HCT116 (cell line): ENCODE measurements at regions not wholly inside any gene's neighbourhood (a gene's known extent, or its start where the extent isn't known, plus 50 kb on each side); places are given as distances from the start of the nearest gene placed in this dataset.

Source experiments
- ATAC-seq: fragments of 200-7000 bp; cut with Tn5 transposase; 2 replicates; pipeline ENCODE4 v1.9.1; 2020; ENCODE audit warnings: mild to moderate bottlenecking, moderate library complexity
- BruUV-seq: library from RNA; stranded (reverse); fragments of 400-500 nt; replicated peaks from 2 replicates; lab custom pipeline; 2021; lab: Mats Ljungman, UMichigan
- CTCF ChIA-PET: fragments of 300-600 bp; sonication (Branson Sonifier 250); formaldehyde crosslinking; loops from one replicate; lab custom pipeline; 2021; ENCODE audit warnings: antibody characterized with exemption; lab: Charles Lee
- POLR2A ChIA-PET: fragments of 300-600, 350-600 bp; sonication (Branson Sonifier 250); formaldehyde crosslinking; loops from one replicate; lab custom pipeline; 2021; ENCODE audit warnings: antibody characterized with exemption; lab: Charles Lee
- RAD21 ChIA-PET, 2 experiments: fragments of 300-600 bp; sonication (Branson Sonifier 250); formaldehyde crosslinking; loops; one replicate each; lab custom pipeline; 2023; ENCODE audit warnings: low total read pairs in 2 of 2; ENCODE audit not compliant: uncharacterized antibody in 2 of 2, unreplicated experiment in 2 of 2, low non-redundant PET in 1 of 2; lab: Charles Lee
- DNase-seq: peaks from one replicate; pipeline ENCODE4 v3.0.0-alpha.2; 2010; ENCODE audit warnings: low read depth, low spot score
- H2AFZ ChIP-seq: fragments of 200-600 bp; shearing (Covaris generic), sonication (generic); 2 replicates; pipeline ENCODE4 v1.6.1; 2017; ENCODE audit warnings: low read depth, mixed run types, mixed read lengths, antibody characterized with exemption, low read length; ENCODE audit not compliant: poor library complexity, severe bottlenecking
- H3K27ac ChIP-seq: 2 replicates; pipeline ENCODE4 v1.5.1; 2012; ENCODE audit warnings: low read depth, low read length
- H3K27me3 ChIP-seq: fragments of 200-600 bp; sonication (generic); 2 replicates; pipeline ENCODE4 v1.6.1; 2016; ENCODE audit warnings: mixed run types, low read length, mixed read lengths; ENCODE audit not compliant: insufficient read depth
- H3K36me3 ChIP-seq, 2 experiments: fragments of 200-500 bp in 1 of 2; fragments of 200-600 bp in 1 of 2; sonication (Bioruptor generic) in 1 of 2; sonication (generic) in 1 of 2; 2 replicates each; pipeline versions ENCODE4 v1.5.1 to v1.6.1; 2014 to 2016; ENCODE audit warnings: low read length in 2 of 2, inconsistent platforms in 1 of 2, mixed read lengths in 1 of 2, mixed run types in 1 of 2; ENCODE audit not compliant: insufficient read depth in 2 of 2, control insufficient read depth in 1 of 2
- H3K4me1 ChIP-seq, 2 experiments: fragments of 200-600 bp in 1 of 2; sonication (generic) in 1 of 2; 2 replicates each; pipeline versions ENCODE4 v1.5.1 to v1.6.1; 2012 to 2017; ENCODE audit warnings: low read length in 2 of 2, inconsistent platforms in 1 of 2, mild to moderate bottlenecking in 1 of 2, mixed read lengths in 1 of 2, mixed run types in 1 of 2, moderate library complexity in 1 of 2; ENCODE audit not compliant: insufficient read depth in 2 of 2, control insufficient read depth in 1 of 2
- H3K4me2 ChIP-seq: fragments of 200-600 bp; sonication (generic); 2 replicates; pipeline ENCODE4 v1.6.1; 2017; ENCODE audit warnings: mixed run types, low read length, mixed read lengths
- H3K4me3 ChIP-seq, 2 experiments: fragments of 200-600 bp in 1 of 2; sonication (generic) in 1 of 2; replicated peaks in 1 of 2; 2 replicates each; pipeline ENCODE4 v1.5.1; 2011 to 2016; ENCODE audit warnings: low read length in 2 of 2, control low read depth in 1 of 2, low read depth in 1 of 2, mild to moderate bottlenecking in 1 of 2, mixed read lengths in 1 of 2, mixed run types in 1 of 2
- H3K79me2 ChIP-seq: fragments of 200-600 bp; sonication (generic); 2 replicates; pipeline ENCODE4 v1.6.1; 2017; ENCODE audit warnings: mild to moderate bottlenecking, mixed run types, low read length, moderate library complexity, mixed read lengths; ENCODE audit not compliant: insufficient read depth
- H3K9ac ChIP-seq: fragments of 200-600 bp; sonication (generic); 2 replicates; pipeline ENCODE4 v1.6.1; 2016; ENCODE audit warnings: low read length, mixed read lengths
- H3K9me2 ChIP-seq: fragments of 200-600 bp; sonication (generic), shearing (Covaris generic); 2 replicates; pipeline ENCODE4 v1.6.1; 2017; ENCODE audit warnings: mixed run types, mild to moderate bottlenecking, moderate library complexity; ENCODE audit not compliant: insufficient read depth
- H3K9me3 ChIP-seq, 2 experiments: fragments of 200-500 bp in 1 of 2; fragments of 200-600 bp in 1 of 2; sonication (Bioruptor generic) in 1 of 2; sonication (generic) in 1 of 2; 2 replicates each; pipeline ENCODE4 v1.6.1; 2014 to 2017; ENCODE audit warnings: low read length in 2 of 2, mixed read lengths in 2 of 2, inconsistent platforms in 1 of 2, low read depth in 1 of 2, mild to moderate bottlenecking in 1 of 2, mixed run types in 1 of 2, moderate library complexity in 1 of 2; ENCODE audit not compliant: control insufficient read depth in 1 of 2, insufficient read depth in 1 of 2
- H4K20me1 ChIP-seq: fragments of 200-600 bp; sonication (generic), shearing (Covaris generic); 2 replicates; pipeline ENCODE4 v1.6.1; 2017; ENCODE audit warnings: mixed run types, mild to moderate bottlenecking, moderate library complexity; ENCODE audit not compliant: insufficient read depth
- CBX3 ChIP-seq: IDR thresholded peaks from 2 replicates; pipeline ENCODE4 v1.6.1; 2012; ENCODE audit warnings: low read depth
- CEBPB ChIP-seq: IDR thresholded peaks from 2 replicates; pipeline ENCODE4 v1.6.1; 2012; ENCODE audit warnings: low read depth
- CTCF ChIP-seq, 3 experiments: fragments of 200-600 bp in 1 of 3; sonication (generic) in 1 of 3; IDR thresholded peaks in 2 of 3; conservative IDR thresholded peaks in 1 of 3; 2 replicates each; pipeline ENCODE4 v1.5.1; 2012 to 2017; ENCODE audit warnings: low read depth in 2 of 3, low read length in 2 of 3, antibody characterized with exemption in 1 of 3, borderline replicate concordance in 1 of 3, control low read depth in 1 of 3, mild to moderate bottlenecking in 1 of 3, mixed read lengths in 1 of 3, mixed run types in 1 of 3, moderate library complexity in 1 of 3; ENCODE audit not compliant: insufficient read depth in 1 of 3
- EGR1 ChIP-seq: IDR thresholded peaks from 2 replicates; pipeline ENCODE4 v1.6.1; 2012; ENCODE audit warnings: low read depth
- ELF1 ChIP-seq: IDR thresholded peaks from 2 replicates; pipeline ENCODE4 v1.6.1; 2012; ENCODE audit warnings: low read depth, borderline replicate concordance
- EZH2phosphoT487 ChIP-seq: fragments of 200-600 bp; IDR thresholded peaks from 2 replicates; pipeline ENCODE4 v1.6.1; 2018; ENCODE audit warnings: antibody characterized with exemption, borderline replicate concordance
- FOSL1 ChIP-seq: IDR thresholded peaks from 2 replicates; pipeline ENCODE4 v1.6.1; 2012; ENCODE audit warnings: low read depth
- JUND ChIP-seq: IDR thresholded peaks from 2 replicates; pipeline ENCODE4 v1.6.1; 2012
- MAX ChIP-seq: IDR thresholded peaks from 2 replicates; pipeline ENCODE4 v1.6.1; 2012
- POLR2A ChIP-seq: IDR thresholded peaks from 2 replicates; pipeline ENCODE4 v1.7.0; 2011; ENCODE audit warnings: borderline replicate concordance; ENCODE audit not compliant: insufficient read depth, insufficient read length; ENCODE audit errors: extremely low read depth
- RAD21 ChIP-seq: IDR thresholded peaks from 2 replicates; pipeline ENCODE4 v1.6.1; 2012; ENCODE audit warnings: low read depth, mild to moderate bottlenecking
- REST ChIP-seq: IDR thresholded peaks from 2 replicates; pipeline ENCODE4 v1.6.1; 2012; ENCODE audit warnings: low read depth
- SIN3A ChIP-seq: IDR thresholded peaks from 2 replicates; pipeline ENCODE4 v1.6.1; 2012; ENCODE audit warnings: low read depth
- SP1 ChIP-seq: IDR thresholded peaks from 2 replicates; pipeline ENCODE4 v1.6.1; 2012; ENCODE audit warnings: low read depth
- SRF ChIP-seq: IDR thresholded peaks from 2 replicates; pipeline ENCODE4 v1.6.1; 2012; ENCODE audit warnings: low read depth
- TCF7L2 ChIP-seq: IDR thresholded peaks from 2 replicates; pipeline ENCODE4 v1.7.0; 2011; ENCODE audit warnings: borderline replicate concordance, inconsistent platforms; ENCODE audit not compliant: insufficient read depth, insufficient read length; ENCODE audit errors: extremely low read depth
- YY1 ChIP-seq: IDR thresholded peaks from 2 replicates; pipeline ENCODE4 v1.6.1; 2011; ENCODE audit warnings: low read length, low read depth, moderate library complexity, mild to moderate bottlenecking; ENCODE audit not compliant: insufficient replicate concordance; ENCODE audit errors: extremely low read depth
- ZFX ChIP-seq: fragments of 450-650 bp; IDR thresholded peaks from 2 replicates; pipeline ENCODE4 v1.6.1; 2017
- ZNF274 ChIP-seq: fragments of 200-500 bp; sonication (Bioruptor generic); IDR thresholded peaks from 2 replicates; pipeline ENCODE4 v1.6.1; 2014; ENCODE audit warnings: mild to moderate bottlenecking, low read depth, low read length, inconsistent platforms
- intact Hi-C: fragments of 100-400 bp; cut with micrococcal nuclease; formaldehyde crosslinking; loops from 2 replicates; pipeline ENCODE4 v1.10.0; 2022

- H2AFZ ChIP-seq = no peak overlapping the region
- H3K9me2 ChIP-seq = no peaks in the 10 kb centered on the region
- POLR2A ChIA-PET = no interaction called here
- TF ChIP-seq ZFX (no peak), RAD21 (no peak), CEBPB (no peak), ZNF274 (no peak), CBX3 (no peak), TCF7L2 (no peak), POLR2A (no peak), MAX (no peak), EZH2phosphoT487 (no peak), EGR1 (no peak), SP1 (no peak), FOSL1 (no peak), JUND (no peak), REST (no peak), SRF (no peak), YY1 (no peak), SIN3A (no peak), CTCF (IDR thresholded peaks at IDR 0.05 in 2 of 3, conservative IDR thresholded peaks at IDR 0.05 in 1 of 3; ENCODE audit: borderline replicate concordance in 1 of 3, insufficient read depth in 1 of 3, low read depth in 2 of 3, low read length in 2 of 3) (no peak), ELF1 (no peak)
- TF ChIP-seq, all 23 proteins: peak for 0
- H3K9ac ChIP-seq = no peak overlapping the region
- intact Hi-C loops = no loop called here
- no TSS peak for BruUV-seq
- H3K4me3 ChIP-seq = no peak overlapping the region
- no peaks in the 10 kb centered on the region for H3K4me1 ChIP-seq
- H3K36me3 ChIP-seq = no peaks in the 10 kb centered on the region
- no peak overlapping the region for H3K4me2 ChIP-seq
- DNase-seq = no peak
- ChIA-PET CTCF (no interaction called here), RAD21 (no interaction called here)
- H3K27me3 ChIP-seq = peaks cover 51% of the 10 kb centered on the region; the same call in 1 of the 2 replicates
- no peaks in the 10 kb centered on the region for H3K9me3 ChIP-seq
- H3K27ac ChIP-seq = no peak overlapping the region
- H3K79me2 ChIP-seq = no peaks in the 10 kb centered on the region
- H4K20me1 ChIP-seq = no peaks in the 10 kb centered on the region
- no peak for ATAC-seq
Measured at GRCh38 chr16:55152875-55153390, 171.1 kb upstream of the IRX6 start.
